RWPE2 (cell line): ENCODE measurements at regions not wholly inside any gene's neighbourhood (a gene's known extent, or its start where the extent isn't known, plus 50 kb on each side); places are given as distances from the start of the nearest gene placed in this dataset.

ENCODE experiments used
- ATAC-seq: fragments of 200-7000 bp; cut with Tn5 transposase; 3 replicates; pipeline ENCODE4 v1.9.1; 2021; ENCODE audit warnings: low read depth
- DNase-seq: peaks from one replicate; pipeline ENCODE4 v3.0.0-alpha.2; 2020; ENCODE audit warnings: low spot score
- H3K27ac ChIP-seq: fragments of 450-650 bp; 2 replicates; pipeline ENCODE4 v1.5.1; 2017; ENCODE audit warnings: mild to moderate bottlenecking; ENCODE audit not compliant: poor library complexity, severe bottlenecking
- H3K27me3 ChIP-seq: fragments of 250-450 bp; sonication (Bioruptor Pico); 2 replicates; pipeline ENCODE4 v1.5.1; 2021; ENCODE audit warnings: mild to moderate bottlenecking, moderate library complexity; ENCODE audit not compliant: insufficient read depth, poor library complexity, severe bottlenecking
- H3K36me3 ChIP-seq: fragments of 250-450 bp; sonication (Bioruptor Pico); 2 replicates; pipeline ENCODE4 v1.5.1; 2020; ENCODE audit warnings: low read depth, mild to moderate bottlenecking, moderate library complexity
- H3K4me1 ChIP-seq: fragments of 250-450 bp; sonication (Bioruptor Pico); 2 replicates; pipeline ENCODE4 v1.5.1; 2021; ENCODE audit warnings: mild to moderate bottlenecking, moderate library complexity; ENCODE audit not compliant: insufficient read depth, poor library complexity, severe bottlenecking
- H3K4me3 ChIP-seq: fragments of 250-450 bp; sonication (Bioruptor Pico); 2 replicates; pipeline ENCODE4 v1.5.1; 2021; ENCODE audit warnings: mild to moderate bottlenecking, moderate library complexity; ENCODE audit not compliant: severe bottlenecking
- H3K9me3 ChIP-seq: fragments of 250-450 bp; sonication (Bioruptor Pico); 2 replicates; pipeline ENCODE4 v1.5.1; 2021; ENCODE audit warnings: mild to moderate bottlenecking, moderate library complexity; ENCODE audit not compliant: severe bottlenecking
- TF ChIP-seq, protein P1 (sequence below): fragments of 450-650 bp; IDR thresholded peaks from one replicate; pipeline ENCODE4 v1.5.1; 2017; ENCODE audit warnings: mild to moderate bottlenecking, moderate library complexity; ENCODE audit not compliant: poor library complexity, severe bottlenecking

DNA sequence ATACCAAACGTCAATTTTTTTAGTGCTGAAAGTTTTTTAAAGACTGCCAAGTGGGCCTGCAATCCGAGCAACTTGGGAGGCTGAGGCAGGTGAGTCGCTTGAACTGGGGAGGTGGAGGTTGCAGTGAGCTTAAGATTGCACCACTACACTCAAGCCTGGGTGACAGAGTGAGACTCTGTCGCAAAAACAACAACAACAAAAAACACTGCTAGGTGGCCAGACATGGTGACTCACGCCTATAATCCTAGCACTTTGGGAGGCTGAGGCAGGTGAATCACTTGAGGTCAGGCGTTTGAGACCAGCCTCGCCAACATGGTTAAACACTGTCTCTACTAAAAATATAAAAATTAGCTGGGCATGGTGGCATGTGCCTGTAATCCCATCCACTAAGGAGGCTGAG is 202.8 kb upstream of the COPS8 start:
- Histone ChIP-seq H3K36me3 (no peaks in the 10 kb centered on the region), H3K27ac (no peak overlapping the region), H3K27me3 (no peaks in the 10 kb centered on the region), H3K4me3 (no peak overlapping the region), H3K9me3 (peaks cover 6% of the 10 kb centered on the region), H3K4me1 (no peaks in the 10 kb centered on the region)
- ATAC-seq (no peak), DNase-seq (no peak)
- TF ChIP-seq, protein P1, sequence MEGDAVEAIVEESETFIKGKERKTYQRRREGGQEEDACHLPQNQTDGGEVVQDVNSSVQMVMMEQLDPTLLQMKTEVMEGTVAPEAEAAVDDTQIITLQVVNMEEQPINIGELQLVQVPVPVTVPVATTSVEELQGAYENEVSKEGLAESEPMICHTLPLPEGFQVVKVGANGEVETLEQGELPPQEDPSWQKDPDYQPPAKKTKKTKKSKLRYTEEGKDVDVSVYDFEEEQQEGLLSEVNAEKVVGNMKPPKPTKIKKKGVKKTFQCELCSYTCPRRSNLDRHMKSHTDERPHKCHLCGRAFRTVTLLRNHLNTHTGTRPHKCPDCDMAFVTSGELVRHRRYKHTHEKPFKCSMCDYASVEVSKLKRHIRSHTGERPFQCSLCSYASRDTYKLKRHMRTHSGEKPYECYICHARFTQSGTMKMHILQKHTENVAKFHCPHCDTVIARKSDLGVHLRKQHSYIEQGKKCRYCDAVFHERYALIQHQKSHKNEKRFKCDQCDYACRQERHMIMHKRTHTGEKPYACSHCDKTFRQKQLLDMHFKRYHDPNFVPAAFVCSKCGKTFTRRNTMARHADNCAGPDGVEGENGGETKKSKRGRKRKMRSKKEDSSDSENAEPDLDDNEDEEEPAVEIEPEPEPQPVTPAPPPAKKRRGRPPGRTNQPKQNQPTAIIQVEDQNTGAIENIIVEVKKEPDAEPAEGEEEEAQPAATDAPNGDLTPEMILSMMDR, result no peak

DNA sequence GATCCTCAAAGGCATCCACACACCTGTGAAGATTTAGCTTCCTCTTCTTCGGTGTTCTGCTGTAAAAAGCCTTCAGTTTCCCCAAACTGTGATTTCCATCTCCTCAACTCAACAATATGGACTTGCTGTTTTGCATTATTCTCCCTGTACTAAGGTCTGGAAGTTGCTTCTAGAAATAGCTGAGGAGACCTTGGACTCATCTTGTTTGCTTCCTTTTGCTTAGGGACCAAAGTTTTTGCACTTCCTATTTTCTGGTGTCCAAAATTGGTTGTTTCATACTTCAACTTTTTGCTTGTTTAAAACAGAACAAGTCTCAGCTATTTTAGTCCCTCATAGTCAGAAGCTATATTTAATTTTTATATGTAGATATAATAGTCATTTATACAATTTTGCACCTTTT is 201.9 kb upstream of the COPS8 start:
- TF ChIP-seq, protein P1, result no peak
- Histone ChIP-seq H3K27ac (no peak overlapping the region), H3K27me3 (no peaks in the 10 kb centered on the region), H3K9me3 (peaks cover 6% of the 10 kb centered on the region), H3K4me1 (no peaks in the 10 kb centered on the region), H3K36me3 (no peaks in the 10 kb centered on the region), H3K4me3 (no peak overlapping the region)
- no peak for ATAC-seq
- DNase-seq, result no peak

DNA sequence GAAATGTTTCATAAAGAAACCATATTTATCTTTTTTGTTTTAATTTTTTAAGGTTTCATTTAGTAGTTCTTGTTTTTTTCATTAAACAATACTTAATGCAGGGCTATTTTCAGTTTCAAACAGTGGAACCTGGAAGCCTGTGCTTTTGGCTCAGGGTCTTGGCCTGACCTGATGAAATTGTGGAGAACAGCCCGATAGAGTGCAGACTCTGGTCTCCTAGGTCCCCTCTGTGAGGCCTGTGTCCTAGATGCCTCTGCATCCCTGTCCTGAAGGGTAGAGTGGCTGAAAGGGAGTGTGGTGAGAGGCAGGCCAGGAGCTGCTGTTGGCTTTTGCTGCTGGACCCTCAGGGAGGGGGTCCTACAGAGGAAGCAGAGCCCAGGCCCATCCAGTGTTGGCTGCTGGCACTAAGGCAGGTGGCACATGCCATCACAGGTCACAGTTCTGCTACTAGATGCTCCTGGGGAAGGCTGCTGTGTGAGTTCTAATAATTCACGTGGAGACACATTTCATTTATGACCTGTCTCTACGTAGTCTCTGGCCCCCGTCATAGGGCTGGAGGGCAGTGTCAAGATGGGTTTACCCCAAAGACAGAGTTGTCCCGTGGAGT is 201.0 kb upstream of the COPS8 start:
- no peaks in the 10 kb centered on the region for H3K4me1 ChIP-seq
- ATAC-seq, result no peak
- peaks cover 6% of the 10 kb centered on the region for H3K9me3 ChIP-seq
- H3K27ac ChIP-seq, result no peak overlapping the region
- no peaks in the 10 kb centered on the region for H3K36me3 ChIP-seq
- no peaks in the 10 kb centered on the region for H3K27me3 ChIP-seq
- no peak for DNase-seq
- TF ChIP-seq, protein P1, result no peak
- H3K4me3 ChIP-seq, result no peak overlapping the region

DNA sequence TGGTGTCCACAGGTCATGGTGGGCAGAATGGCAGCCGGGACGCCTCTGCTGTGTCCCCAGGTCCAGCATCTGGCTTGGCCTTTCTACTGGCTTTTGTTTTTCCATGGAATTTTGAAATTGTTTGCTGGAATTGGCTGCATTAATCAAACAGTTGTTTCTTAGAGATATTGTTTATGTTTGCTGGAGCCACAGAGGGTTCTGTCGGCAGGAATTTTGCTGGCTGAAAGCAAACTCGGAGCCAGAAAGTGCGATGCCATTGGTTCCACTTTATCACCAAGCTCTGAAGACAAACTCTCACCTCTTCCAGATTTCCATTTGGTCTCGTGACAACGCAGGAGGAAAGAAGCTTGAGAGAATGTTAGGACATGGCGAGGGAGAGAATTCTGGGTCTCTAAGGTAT is 199.2 kb upstream of the COPS8 start:
- ATAC-seq (no peak), DNase-seq (no peak)
- TF ChIP-seq, protein P1, result no peak
- no peak overlapping the region for H3K27ac ChIP-seq
- H3K4me3 ChIP-seq, result no peak overlapping the region
- peaks cover 6% of the 10 kb centered on the region for H3K9me3 ChIP-seq
- no peaks in the 10 kb centered on the region for H3K4me1 ChIP-seq
- no peaks in the 10 kb centered on the region for H3K36me3 ChIP-seq
- no peaks in the 10 kb centered on the region for H3K27me3 ChIP-seq

DNA sequence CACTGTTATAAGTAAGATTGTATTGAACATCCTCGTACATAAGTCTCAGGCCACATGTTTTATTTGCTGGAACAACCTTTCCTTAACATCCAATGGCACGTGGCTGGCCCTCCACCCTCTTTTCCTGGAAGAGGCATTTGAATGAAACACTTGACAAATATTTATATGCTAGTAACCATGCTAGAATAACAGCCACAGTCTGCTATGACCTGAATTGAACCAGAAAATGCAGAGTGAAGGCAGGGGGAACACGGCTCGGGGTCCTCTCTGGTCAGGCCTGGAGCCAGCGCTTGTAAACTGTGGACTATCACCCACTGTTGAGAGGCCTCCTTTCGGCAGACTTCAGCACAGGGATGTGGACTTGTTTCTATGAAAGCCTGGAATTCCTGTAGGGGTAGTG is 198.2 kb upstream of the COPS8 start:
- Histone ChIP-seq H3K27me3 (no peaks in the 10 kb centered on the region), H3K36me3 (no peaks in the 10 kb centered on the region), H3K4me1 (no peaks in the 10 kb centered on the region), H3K4me3 (no peak overlapping the region), H3K27ac (no peak overlapping the region), H3K9me3 (no peaks in the 10 kb centered on the region)
- no peak for DNase-seq
- ATAC-seq, result no peak
- TF ChIP-seq, protein P1, result no peak
